ENCODE measurements at regions not wholly inside any gene's neighbourhood (a gene's known extent, or its start where the extent isn't known, plus 50 kb on each side); places are given as distances from the start of the nearest gene placed in this dataset.
A peak's percentile ranks its signal among the peaks of the same experiment; 100 is the strongest.
"Not testable (repeated sequence)": the region's sequence is repeated elsewhere in the genome, so short reads cannot be mapped to it uniquely, and the experiment has no call there.

DNA sequence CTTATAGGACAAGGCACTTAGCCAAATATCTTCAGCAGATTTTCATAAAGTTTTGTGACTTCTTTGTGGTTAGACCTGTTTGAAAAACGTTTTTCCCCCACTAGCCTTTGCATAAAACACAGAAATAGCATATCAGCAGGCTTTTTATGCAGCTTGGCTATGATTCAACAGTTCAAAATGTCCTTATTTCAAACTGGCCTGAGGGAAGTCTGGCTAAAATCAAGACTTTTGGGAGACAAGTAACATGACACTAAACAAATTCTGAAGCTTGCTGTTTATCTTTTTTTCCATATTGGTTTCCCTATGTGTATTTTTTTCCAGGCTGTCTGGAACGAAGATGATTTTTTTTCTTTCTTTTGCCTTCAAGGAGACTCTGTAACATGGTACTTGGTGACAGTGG lies 95.1 kb upstream of the L3MBTL4 start:
- Histone ChIP-seq H3K27me3 (no peaks in the 10 kb centered on the region), H3K9me3 (replicated peaks in 1 of 11) (peaks cover 0 to 8% (median 7%) of the 10 kb centered on the region in 11 experiments; a peak in 11 of 22 replicates), H3K4me2 (no peak overlapping the region), H3K36me3 (no peaks in the 10 kb centered on the region), H3K4me3 (no peak overlapping the region), H3K9ac (no peak overlapping the region), H3K27ac (no peak overlapping the region), H3K4me1 (peaks cover 0 to 3% (median 0%) of the 10 kb centered on the region in 10 experiments; a peak in 2 of 20 replicates), H4K20me1 (no peaks in the 10 kb centered on the region; a peak in 1 of 22 replicates)
- no peak for TF ChIP-seq Cebpa-rat (IDR thresholded peaks at IDR 0.05)

DNA sequence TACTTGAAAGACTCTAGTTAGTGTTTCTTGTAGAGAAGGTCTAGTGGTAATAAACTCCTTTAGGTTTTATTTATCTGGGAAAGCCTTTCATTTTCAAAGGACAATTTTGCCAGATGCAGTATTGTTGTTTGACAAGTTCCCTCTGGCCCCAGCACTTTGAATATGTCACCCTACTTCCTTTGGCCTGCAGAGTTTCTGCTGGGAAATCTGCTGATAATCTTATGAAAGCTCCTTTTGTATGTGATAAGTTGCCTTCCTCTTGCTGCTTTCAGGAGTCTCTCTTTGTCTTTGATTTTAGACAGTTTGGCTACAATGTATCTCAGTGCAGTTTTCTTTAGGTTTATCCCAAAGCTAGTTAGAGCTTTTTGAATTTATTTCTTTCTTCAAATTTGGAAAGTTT lies 106.2 kb upstream of the L3MBTL4 start:
- peaks cover 8 to 12% (median 10%) of the 10 kb centered on the region in 10 experiments; a peak in 18 of 20 replicates for H3K4me1 ChIP-seq
- no peak overlapping the region for H3K9ac ChIP-seq
- H3K4me3 ChIP-seq, result no peak overlapping the region
- TF ChIP-seq Cebpa-rat (IDR thresholded peaks at IDR 0.05), result no peak
- no peaks in the 10 kb centered on the region for H3K27me3 ChIP-seq
- no peaks in the 10 kb centered on the region for H4K20me1 ChIP-seq
- H3K4me2 ChIP-seq, result no peak overlapping the region
- H3K36me3 ChIP-seq, result no peaks in the 10 kb centered on the region
- peaks cover 4 to 18% (median 9%) of the 10 kb centered on the region in 11 experiments; a peak in 17 of 22 replicates for H3K9me3 ChIP-seq (replicated peaks in 1 of 11)
- H3K27ac ChIP-seq, result no peak overlapping the region

DNA sequence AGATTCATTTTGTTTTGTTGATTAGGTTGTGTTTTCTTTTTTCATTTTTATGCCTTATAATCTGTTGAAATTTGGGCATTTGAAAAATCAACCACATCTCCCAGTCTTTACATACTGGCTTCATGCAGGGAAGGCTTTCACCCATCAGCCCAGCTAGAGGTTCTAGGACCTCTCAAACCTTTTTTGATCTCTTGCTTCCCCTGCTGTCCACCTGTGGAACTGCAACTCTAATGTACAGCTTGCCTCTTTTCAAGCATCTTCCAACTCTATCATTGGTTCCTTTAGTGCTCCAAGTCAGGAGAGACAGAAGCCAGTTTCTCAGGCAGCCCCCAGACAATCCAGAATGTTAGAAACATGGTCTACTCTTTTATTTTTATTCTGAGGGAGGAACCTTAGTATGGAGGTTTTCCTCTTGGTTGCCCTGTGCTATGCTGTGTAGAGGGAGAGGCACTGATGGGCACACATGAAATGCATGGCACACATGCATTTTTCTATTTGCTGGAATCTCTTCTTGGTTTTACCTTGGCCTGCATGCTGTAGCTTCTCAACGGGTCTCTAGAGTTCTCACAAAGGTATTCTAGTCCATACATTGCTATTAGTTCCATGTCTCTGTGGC lies 107.2 kb upstream of the L3MBTL4 start:
- Histone ChIP-seq H4K20me1 (no peaks in the 10 kb centered on the region), H3K36me3 (no peaks in the 10 kb centered on the region), H3K4me1 (peaks cover 8 to 12% (median 10%) of the 10 kb centered on the region in 10 experiments; a peak in 18 of 20 replicates), H3K9me3 (replicated peaks in 1 of 11) (peaks cover 0 to 13% (median 8%) of the 10 kb centered on the region in 11 experiments; a peak in 13 of 22 replicates), H3K9ac (no peak overlapping the region), H3K4me3 (no peak overlapping the region), H3K27me3 (no peaks in the 10 kb centered on the region), H3K27ac (no peak overlapping the region), H3K4me2 (0 out of 22 replicates have a peak overlapping the region, but pooled peaks of 2 of the 11 experiments have one; percentile 11 to 39)
- TF ChIP-seq Cebpa-rat (IDR thresholded peaks at IDR 0.05), result no peak

DNA sequence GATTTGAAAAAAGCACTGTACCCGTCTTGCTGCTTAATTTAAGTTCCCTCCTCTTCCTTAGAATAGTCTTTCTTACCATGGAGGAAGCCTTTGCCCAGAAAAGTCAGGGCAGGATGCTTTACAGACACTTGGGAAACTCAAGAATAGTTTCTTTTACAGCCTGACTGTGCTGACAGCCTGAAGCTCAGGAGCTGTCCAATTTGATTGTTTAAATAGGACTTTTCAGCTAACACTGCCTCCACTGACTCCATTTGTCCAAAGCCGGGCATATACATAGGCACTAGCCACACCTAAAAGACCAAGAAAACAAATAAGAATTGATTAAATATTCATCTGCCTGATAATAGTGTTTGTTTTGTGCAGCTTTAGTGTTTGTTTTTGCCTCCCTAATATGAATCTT lies 110.9 kb upstream of the L3MBTL4 start:
- Histone ChIP-seq H3K4me3 (no peak overlapping the region), H3K27ac (no peak overlapping the region), H3K4me2 (no peak overlapping the region), H3K4me1 (peaks cover 8 to 12% (median 10%) of the 10 kb centered on the region in 10 experiments; a peak in 18 of 20 replicates), H4K20me1 (no peaks in the 10 kb centered on the region), H3K9ac (no peak overlapping the region), H3K27me3 (no peaks in the 10 kb centered on the region), H3K36me3 (no peaks in the 10 kb centered on the region), H3K9me3 (replicated peaks in 1 of 11) (peaks cover 0 to 10% (median 8%) of the 10 kb centered on the region in 11 experiments; a peak in 13 of 22 replicates)
- TF ChIP-seq Cebpa-rat (IDR thresholded peaks at IDR 0.05), result no peak

DNA sequence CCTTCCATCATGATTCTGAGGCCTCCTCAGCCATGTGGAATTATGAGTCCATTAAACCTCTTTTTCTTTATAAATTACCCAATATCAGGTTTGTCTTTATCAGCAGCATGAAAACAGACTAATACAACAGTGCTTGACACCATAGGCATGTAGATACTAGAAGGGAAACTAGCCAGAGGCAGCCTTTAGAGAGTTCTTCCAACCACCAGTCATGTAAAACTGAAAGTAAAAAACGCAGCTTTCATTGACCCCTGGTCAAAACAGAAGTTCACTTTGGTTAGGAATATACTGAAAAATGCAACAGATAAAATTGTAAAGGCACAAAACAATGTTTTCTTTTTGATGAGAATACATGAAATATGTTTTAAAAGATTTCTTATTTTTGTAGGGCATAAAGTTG lies 122.8 kb upstream of the L3MBTL4 start:
- TF ChIP-seq Cebpa-rat (IDR thresholded peaks at IDR 0.05), result no peak
- no peak overlapping the region for H3K27ac ChIP-seq
- H3K4me3 ChIP-seq, result no peak overlapping the region
- H3K36me3 ChIP-seq, result no peaks in the 10 kb centered on the region
- H3K4me2 ChIP-seq, result peak overlapping the region in 6 of 11 experiments; percentile 4 to 27 (median 10); a peak in 4 of 22 replicates
- H3K9ac ChIP-seq, result no peak overlapping the region
- no peaks in the 10 kb centered on the region for H3K4me1 ChIP-seq
- peaks cover 0 to 10% (median 2%) of the 10 kb centered on the region in 11 experiments; a peak in 7 of 22 replicates for H3K9me3 ChIP-seq (replicated peaks in 1 of 11)
- no peaks in the 10 kb centered on the region for H4K20me1 ChIP-seq
- no peaks in the 10 kb centered on the region for H3K27me3 ChIP-seq

DNA sequence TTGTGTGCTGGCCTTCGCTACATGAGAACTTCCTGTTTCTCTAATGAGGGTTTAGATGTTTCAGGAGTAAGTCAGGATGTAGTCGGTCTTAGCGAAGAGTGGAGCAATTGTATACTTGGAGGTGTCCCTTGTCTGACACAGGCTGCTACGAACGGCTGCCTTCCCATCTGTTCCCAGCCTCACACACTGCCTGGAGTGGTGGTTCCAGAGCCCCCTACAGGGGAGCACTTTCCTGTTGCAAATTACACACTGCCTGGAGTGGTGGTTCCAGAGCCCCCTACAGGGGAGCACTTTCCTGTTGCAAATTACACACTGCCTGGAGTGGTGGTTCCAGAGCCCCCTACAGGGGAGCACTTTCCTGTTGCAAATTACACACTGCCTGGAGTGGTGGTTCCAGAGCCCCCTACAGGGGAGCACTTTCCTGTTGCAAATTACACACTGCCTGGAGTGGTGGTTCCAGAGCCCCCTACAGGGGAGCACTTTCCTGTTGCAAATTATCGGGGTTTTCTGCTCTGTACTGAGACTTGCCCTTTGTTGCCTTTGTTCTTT lies 126.5 kb upstream of the L3MBTL4 start:
- not testable (repeated sequence) for H3K27me3 ChIP-seq; H3K4me2 ChIP-seq; H3K9ac ChIP-seq; H3K36me3 ChIP-seq; H4K20me1 ChIP-seq; H3K9me3 ChIP-seq (replicated peaks in 1 of 11); H3K4me3 ChIP-seq; H3K4me1 ChIP-seq; H3K27ac ChIP-seq

DNA sequence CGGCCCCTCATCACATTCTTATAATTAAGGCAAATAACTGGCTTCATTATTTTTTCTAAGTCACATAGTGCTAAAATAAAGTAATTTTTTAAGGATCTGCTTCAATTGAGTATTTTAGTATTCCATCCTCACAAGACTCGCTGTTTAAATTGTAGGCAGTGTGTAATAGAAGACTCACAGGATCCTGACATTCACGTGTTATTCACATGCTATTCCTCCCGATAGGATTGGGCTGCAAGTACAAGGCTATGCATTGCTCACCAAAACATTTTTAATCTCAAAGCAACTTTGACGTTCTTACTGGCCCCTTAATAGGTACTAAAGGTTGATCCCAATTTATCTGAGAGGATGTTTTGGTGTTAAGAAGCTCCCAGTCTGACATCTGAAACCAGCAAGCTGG lies 127.6 kb upstream of the L3MBTL4 start:
- Histone ChIP-seq H3K36me3 (no peaks in the 10 kb centered on the region), H4K20me1 (no peaks in the 10 kb centered on the region), H3K4me1 (peaks cover 0 to 5% (median 0%) of the 10 kb centered on the region in 10 experiments; a peak in 4 of 20 replicates), H3K27me3 (no peaks in the 10 kb centered on the region), H3K4me2 (no peak overlapping the region), H3K9me3 (replicated peaks in 1 of 11) (no peaks in the 10 kb centered on the region), H3K9ac (no peak overlapping the region), H3K27ac (no peak overlapping the region), H3K4me3 (no peak overlapping the region)
- TF ChIP-seq Cebpa-rat (IDR thresholded peaks at IDR 0.05), result no peak

DNA sequence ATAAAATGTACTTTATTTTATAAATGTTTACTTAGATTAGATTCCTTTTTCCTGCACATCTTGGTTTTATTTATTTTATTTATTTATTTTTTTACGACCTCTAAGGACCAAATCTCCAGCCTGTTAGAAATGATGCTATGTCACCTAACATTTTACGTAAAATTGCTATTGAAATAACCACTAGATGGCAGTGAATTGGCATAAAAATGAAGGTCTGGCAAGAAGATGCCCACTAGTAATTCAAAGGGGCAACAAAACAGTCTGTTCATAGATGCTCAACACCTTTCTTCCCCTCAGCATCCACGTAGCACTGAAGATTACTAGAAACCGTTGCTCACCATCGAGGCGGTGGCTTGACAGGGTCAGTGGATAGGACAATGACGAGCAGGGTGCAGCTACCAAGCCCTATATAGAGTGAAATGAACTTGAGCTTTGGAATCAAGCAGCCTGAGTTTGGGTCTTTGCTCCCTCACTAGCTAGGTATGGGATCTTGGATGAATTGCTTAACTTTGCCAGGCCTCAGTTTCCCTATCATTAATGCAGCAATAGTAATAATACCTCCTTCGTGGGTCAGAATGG lies 128.7 kb upstream of the L3MBTL4 start:
- TF ChIP-seq Cebpa-rat (IDR thresholded peaks at IDR 0.05), result no peak
- Histone ChIP-seq H3K9me3 (replicated peaks in 1 of 11) (no peaks in the 10 kb centered on the region), H3K4me2 (no peak overlapping the region), H3K27me3 (no peaks in the 10 kb centered on the region), H4K20me1 (no peaks in the 10 kb centered on the region), H3K27ac (no peak overlapping the region), H3K36me3 (no peaks in the 10 kb centered on the region), H3K4me1 (peaks cover 0 to 5% (median 0%) of the 10 kb centered on the region in 10 experiments; a peak in 4 of 20 replicates), H3K4me3 (no peak overlapping the region), H3K9ac (no peak overlapping the region)

DNA sequence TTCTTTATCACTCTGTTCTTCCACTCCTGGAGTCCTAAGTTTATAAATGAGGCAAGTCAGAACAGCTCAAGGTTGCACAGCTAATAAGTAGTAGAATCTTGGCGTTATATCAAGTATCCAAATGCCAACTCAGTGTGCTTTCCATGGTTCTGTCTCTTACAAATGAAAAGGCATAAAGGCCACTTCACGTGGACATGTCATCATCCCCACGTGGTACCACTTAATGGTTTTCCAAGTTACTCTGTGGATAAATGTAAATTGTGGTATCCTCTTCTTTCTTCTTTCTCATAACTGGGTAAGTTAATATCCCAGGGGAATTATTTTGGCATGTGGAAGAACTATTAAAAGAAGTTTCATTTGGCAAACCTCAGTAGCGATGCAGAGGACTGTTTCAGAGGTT lies 131.5 kb upstream of the L3MBTL4 start:
- Histone ChIP-seq H3K27me3 (no peaks in the 10 kb centered on the region), H3K4me3 (no peak overlapping the region), H3K9ac (no peak overlapping the region), H3K27ac (no peak overlapping the region), H3K36me3 (no peaks in the 10 kb centered on the region), H3K4me2 (peak overlapping the region in 2 of 11 experiments; percentile 11 to 23; a peak in 3 of 22 replicates), H3K4me1 (peaks cover 0 to 5% (median 0%) of the 10 kb centered on the region in 10 experiments; a peak in 4 of 20 replicates), H3K9me3 (replicated peaks in 1 of 11) (peaks cover 0 to 11% (median 0%) of the 10 kb centered on the region in 11 experiments; a peak in 5 of 22 replicates), H4K20me1 (no peaks in the 10 kb centered on the region)
- TF ChIP-seq Cebpa-rat (IDR thresholded peaks at IDR 0.05), result no peak
